ENCODE measurements at regions not wholly inside any gene's neighbourhood (a gene's known extent, or its start where the extent isn't known, plus 50 kb on each side); places are given as distances from the start of the nearest gene placed in this dataset.

DNA sequence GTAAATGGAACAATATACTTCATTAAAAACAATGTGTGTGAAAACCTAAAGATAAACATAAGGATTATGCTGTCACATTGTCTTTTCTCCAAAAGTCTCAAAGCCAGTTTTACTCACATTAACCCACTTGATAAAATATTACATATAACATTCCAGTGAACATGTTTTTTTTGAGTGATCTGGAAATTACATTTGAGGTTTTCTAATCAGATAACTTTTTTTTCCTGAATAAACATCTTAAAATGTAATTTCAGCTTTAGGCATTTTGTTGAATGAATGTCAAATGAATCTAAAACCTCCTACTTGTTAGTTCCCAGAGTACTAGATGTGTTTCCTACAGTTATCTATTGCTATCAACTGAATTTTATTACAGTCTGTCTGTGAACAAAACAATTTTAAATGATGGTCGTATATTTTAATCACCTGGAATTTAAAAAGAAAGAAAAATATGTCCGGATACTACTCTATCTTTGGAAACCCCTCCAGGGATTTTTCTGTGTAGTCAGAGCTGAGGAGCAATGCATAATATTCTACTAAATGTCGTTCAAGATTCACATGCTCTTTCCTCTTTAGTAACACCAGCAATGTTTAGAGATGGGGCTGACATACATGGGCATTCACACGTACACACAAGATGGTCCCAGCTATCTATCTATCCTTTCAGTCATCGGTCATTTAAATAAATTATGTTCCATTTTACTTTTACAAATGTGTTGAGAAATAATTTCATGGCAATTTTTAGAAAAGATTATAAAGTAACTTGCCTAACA lies 283.9 kb downstream of the KLF12 start:
- no peak for DNase-seq (ENCODE audit: low read depth in 2 of 2)

DNA sequence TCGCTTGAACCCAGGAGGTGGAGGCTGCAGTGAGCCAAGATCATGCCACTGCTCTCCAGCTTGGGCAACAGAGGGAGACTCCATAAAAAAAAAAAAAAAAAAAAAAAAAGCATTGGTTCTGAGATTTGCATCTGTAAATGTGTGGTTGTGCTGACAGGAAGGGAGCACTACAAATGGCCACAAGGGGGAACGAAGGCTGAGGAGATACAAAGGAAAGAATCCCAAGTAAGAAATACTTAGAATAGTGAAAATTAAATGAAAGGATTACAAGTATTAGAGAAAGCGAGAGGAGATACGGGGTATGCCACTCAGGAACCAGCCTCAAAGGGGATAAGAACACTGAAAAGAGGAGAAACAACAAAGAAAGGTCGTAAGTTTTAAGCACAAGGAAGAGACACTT lies 284.9 kb downstream of the KLF12 start:
- no peak for DNase-seq (ENCODE audit: low read depth in 2 of 2)

DNA sequence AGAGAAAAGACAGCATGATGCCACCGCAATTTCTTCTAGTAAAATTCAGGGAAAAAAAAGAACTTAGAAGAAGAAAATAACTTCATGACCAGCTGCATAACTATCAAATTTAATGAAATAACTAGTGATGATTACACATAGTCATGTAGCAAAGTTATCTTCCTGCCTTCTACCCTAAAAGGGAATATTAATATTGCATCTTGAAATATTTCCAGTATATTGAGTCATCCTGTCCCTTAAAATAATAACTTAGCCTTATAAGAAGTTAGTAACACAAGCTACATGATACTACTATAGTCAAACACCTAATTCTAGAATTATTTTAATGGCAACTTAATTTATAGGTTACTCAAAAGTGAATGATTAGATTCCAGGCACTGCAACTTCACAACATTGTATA lies 289.2 kb downstream of the KLF12 start:
- no peak for DNase-seq (ENCODE audit: low read depth in 2 of 2)

DNA sequence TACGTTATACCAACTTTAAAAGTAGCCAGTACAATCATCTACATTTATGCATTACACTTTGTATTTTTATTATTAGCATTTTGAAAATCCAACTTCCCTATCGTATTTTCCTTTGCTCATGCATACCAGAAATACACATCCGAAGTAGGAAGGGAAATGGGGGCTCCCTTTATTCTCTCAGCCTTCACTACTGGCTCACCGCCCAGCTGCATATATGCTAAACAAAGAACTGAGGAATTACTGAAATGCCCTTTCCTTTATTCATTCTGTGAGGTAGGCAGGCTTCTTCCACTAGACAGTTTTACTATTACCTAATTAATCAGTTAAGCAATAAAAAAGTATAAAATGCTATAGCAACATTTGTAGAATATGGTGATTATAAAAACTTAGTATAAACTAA lies 291.6 kb downstream of the KLF12 start:
- DNase-seq (ENCODE audit: low read depth in 2 of 2) = no peak

DNA sequence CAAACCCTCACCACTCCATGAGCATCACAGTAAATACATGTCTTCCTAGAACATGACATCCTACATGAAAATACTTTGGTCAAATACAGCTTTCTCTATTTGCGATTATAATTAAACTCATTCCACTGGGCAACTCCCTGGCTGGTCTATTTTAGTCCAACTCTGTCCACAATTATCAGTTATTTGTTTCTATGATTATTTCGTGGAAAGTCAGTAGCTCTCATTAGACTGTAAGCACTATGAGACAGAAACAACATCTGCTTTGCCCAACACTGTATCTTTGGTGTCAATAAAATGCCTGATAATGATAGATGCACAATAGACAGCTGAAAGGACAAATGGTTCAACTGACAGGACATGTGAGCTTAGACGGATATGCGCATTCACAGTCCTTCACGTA lies 292.0 kb downstream of the KLF12 start:
- DNase-seq (ENCODE audit: low read depth in 2 of 2) = no peak

DNA sequence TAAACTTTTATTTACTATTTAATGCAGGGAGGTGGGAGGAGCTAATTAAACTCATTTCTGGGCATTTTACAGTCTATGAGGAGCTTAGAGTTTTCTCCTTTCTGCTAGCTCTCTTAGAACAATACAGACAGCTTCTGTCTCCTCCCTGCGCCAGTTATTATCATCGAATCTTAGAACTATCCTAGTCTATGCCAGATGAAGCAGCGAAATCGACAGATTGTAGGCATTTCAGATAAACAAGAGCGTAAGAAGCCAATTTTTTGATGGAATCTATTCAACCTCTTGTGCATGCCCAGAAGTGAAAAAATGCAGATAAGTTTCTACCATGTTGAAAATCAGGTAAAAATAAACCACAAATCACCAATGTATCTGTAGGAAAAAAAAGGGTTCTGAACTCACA lies 297.1 kb downstream of the KLF12 start:
- DNase-seq (ENCODE audit: low read depth in 2 of 2) = no peak

DNA sequence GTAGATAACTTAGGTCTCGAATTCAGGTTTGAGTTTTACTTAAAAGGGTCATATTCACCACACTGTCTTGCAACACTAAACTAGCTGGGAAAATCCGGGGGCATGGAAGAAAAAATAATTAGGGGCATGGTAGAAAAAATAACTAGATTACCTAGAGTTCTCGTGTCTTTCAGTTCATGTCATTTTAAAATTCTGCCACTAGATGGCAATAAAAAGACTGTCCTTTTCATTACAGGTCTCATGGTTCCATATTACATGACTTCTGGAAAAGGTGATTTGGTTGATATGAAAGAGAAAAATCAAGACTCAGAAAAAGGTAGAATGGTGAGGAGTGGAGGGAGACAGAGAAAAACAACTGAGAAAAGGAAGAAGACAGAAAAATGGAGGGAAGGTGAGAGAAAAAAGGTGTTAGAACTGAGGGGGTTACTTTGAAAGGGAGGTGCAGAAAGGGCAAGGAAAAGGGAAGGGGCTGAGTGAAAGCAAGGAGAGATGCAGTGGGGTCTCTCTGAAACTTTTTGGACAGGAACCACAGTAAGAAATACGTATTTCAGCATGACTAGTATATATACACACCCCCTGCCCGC lies 299.0 kb downstream of the KLF12 start:
- no peak for DNase-seq (ENCODE audit: low read depth in 2 of 2)

DNA sequence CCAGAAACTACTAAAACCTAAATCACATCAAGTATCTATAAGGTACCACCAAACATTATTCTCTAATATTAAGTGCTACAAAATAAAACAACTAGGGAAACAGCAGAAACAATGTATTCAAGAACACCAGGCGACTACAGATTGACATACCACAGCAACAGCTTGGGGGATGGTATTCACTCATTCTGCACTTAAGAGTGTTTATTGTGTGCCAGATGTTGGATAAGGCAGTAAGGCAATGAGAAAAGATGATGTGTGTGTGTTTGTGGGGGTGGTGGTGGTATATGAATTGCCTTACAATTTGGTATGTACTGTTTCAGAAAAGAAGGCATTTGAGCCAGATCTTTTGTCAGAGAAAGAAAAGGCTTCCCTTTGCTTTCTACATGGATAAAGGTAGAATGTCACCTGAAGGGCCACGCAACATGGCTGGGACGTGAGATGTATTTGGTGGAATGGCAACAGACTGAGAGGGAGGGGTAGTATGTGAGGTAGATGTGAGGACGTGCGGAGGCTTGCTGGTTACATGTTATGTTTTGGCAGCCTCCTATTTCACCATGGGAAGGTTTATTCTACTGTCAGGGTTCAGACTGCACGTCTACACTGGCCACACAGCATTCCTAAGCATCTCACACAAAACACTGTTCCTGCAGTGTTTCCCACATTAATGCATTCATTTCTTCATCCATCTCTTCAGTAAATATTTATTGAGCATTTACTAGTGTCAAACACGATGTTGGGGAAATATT lies 300.7 kb downstream of the KLF12 start:
- no peak for DNase-seq (ENCODE audit: low read depth in 2 of 2)

DNA sequence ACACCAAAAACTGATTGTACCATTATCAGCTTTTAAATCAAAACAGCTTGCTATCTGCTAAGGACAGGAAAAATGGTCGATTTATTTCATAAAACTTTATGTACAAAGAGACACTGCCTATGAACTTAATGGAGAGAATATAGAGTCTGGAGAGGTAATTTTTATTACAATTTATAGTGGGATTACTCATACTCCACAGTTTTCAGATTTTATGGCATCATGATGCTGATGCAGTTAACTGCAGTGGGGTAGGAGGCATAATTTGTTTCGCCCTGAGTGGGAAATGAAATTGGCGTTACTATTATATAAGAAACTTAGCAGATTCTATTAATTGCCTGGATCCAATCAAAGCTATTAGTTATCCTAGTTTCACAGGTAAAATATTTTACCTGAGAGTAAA lies 301.4 kb downstream of the KLF12 start:
- no peak for DNase-seq (ENCODE audit: low read depth in 2 of 2)

DNA sequence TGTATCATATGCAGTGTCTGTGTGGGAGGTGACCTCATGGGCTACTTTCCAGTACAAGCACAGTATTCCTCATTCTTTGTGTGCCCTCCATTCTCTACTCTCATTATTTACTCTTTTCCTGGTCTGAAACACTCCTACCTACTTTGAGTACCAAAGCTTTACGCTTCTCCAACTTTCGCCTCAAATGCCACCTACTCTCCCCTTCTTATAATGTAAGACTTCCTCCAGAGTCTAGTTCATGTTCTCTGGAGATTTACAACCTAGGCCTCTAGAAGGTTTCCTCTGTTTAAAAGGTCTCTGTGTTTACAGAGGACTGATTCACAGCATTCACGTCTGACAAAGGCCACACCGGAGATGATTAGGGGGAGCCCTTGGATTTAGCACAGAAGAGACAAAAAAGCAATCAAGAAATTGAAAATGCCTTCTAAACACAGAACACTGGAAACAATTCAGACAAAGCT lies 302.0 kb downstream of the KLF12 start:
- no peak for DNase-seq (ENCODE audit: low read depth in 2 of 2)

DNA sequence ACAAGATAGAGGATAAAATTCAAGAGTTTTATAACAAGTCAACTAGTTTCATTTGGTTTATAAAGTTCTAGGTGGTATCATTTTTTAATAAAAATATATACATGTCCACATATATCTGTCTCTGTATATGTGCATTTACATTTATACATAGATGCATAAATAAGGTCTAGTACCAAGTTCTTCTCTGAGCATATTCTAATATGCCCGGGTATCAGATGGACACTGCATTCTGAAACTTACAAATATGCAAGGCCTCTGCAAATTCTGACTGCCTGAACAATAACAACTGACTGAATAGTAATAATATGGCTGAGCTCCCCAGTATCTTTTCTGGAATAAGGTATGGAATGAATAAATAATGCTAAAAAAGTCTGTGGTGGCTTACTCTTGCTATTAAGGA lies 304.8 kb downstream of the KLF12 start:
- no peak for DNase-seq (ENCODE audit: low read depth in 2 of 2)

DNA sequence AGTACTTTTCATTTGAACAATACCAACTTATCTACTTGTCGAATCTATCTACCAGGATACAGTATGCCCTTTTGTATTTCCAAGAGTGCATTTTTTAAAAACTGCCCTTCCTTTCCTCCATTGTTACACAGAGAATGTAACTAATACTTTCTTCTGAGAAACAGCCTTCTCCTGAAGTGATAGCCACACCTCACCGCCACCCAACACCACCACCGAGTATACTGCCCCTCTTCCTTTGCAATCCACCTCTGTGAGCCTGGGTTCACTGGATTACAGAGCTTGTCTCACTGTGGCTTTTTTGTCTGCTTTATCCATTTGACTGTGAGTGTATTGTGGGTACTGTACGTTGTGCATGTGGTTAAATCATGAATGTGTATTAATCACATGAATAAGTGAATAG lies 305.4 kb downstream of the KLF12 start:
- DNase-seq (ENCODE audit: low read depth in 2 of 2) = no peak

DNA sequence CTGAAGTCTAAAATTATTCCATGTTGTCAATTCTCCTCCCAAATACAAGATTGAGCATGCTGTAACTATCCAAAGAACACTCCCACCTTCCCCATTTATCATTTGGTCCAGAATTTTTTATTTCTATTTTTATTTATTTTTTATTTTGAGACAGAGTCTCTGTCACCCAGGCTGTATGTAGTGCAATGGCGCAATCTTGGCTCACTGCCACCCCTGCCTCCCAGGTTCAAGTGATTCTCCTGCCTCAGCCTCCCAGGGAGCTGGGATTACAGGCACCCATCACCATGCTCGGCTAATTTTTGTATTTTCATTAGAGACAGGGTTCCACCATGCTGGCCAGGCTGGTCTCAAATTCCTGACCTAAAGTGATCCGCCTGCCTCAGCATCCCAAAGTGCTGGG lies 306.8 kb downstream of the KLF12 start:
- DNase-seq (ENCODE audit: low read depth in 2 of 2) = no peak

DNA sequence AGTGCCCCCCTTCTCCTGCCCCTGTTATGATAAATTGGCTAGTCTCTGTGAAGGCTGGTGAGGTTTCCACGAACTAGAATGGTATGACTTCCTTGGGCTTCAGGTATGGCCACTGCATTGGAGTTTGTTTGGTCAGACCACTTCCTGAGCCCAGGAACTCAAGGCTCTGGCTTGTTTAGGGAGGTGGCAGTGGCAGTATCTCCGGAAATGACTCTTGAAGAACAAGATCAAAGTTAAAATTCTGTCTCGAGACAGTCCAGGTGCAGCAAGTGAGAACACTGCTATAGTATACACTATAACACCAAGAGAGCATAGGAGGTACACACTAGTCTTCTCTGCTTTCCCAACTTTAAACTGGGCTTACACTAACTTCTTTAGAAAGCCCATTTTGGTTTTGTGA lies 309.1 kb downstream of the KLF12 start:
- no peak for DNase-seq (ENCODE audit: low read depth in 2 of 2)

DNA sequence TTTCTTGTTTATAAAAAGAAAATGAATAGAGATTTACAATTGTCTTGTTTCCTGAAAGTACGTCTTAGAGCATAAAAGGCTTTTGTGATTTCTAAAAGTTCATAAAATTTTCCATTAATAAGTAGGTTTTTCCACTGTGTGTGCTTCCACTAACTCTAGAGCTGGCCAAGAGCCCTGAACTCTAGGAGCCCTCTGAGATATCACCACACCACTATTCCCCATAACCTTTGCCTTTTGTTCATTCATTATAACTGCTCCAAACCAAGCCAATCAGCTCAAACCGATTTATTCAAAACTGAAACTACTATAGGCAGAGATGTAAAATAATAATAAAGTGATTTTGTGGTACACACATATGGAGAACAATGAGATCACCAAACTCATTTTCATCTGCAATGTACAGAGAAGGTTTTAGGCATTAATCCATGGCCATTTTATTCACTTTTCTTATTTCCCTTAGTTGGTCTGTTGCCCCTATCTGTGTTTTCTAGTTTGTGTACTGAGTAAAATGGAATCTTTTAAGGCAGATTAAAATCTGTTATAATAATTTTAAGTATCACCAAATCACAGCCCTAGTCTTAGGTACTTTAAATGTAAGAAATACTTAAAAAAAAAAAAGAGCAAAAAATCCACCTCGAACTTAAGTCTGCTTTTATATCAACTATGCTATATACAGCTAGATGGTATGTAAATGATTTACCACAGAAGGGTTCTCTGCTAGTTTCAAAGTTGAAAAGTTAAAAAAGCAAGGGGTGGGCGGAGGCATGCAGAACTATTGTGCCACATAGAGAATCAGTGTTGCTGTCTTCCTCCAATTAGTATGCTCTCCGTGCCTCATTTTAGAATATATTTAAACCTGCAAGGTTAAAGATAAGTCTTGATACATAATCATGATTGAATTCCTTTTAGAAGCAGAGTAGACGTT lies 311.3 kb downstream of the KLF12 start:
- DNase-seq (ENCODE audit: low read depth in 2 of 2) = no peak

DNA sequence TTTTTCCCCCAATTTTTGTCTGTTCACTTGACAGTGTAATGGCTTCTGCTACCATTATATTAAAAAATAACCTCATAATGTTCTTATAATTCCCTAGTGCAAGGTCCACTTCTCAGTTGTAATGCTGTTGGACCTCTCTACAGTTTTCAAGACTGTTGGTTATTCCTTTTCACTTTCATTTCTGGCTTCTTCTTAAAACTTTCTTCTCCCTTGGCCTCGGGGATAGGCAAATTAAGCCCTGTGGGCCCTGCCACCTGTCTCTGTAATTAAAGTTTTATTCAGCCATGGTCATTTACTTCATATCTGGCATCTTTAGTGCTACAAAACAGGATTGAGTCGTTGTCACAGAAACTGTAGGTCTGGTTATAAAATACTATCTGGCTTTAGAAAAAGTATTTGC lies 313.5 kb downstream of the KLF12 start:
- no peak for DNase-seq (ENCODE audit: low read depth in 2 of 2)

DNA sequence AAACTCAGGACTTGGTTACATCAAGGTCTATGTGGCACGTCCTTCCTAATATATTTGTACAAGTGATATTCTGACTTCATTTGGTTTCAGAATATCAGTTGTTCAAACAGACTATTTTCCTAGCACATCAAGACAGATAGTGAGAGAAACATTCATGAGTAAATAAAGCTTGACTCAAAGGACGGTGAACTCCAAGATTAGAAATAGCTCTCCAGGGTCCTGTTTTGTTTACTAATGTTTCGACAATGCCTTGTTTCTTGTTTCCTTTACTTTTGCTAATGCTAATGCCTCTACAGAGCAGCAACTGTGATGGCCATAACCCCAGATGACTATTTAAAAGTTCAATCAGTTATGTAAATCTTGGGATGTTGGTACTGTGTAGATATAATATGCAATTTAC lies 313.9 kb downstream of the KLF12 start:
- DNase-seq (ENCODE audit: low read depth in 2 of 2) = no peak

DNA sequence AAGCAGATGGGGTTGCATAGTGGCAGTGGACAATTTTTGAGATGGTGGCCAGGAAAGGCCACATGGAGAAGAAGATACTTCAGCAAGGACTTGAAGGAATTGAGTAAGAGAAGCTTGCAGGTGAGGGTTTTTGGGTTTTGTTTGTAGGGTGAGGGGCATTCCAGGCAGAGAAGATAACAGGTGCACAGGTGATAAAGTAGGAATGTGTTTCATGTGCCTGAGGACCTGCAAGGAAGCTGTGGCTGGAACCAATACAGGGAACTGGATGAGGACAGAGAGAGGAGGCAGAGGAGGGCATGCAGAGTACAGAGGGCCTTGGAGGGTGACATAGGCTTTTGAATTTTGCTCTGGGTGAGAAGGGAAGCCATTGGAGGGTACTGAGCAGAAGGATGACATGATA lies 314.5 kb downstream of the KLF12 start:
- DNase-seq (ENCODE audit: low read depth in 2 of 2) = no peak

DNA sequence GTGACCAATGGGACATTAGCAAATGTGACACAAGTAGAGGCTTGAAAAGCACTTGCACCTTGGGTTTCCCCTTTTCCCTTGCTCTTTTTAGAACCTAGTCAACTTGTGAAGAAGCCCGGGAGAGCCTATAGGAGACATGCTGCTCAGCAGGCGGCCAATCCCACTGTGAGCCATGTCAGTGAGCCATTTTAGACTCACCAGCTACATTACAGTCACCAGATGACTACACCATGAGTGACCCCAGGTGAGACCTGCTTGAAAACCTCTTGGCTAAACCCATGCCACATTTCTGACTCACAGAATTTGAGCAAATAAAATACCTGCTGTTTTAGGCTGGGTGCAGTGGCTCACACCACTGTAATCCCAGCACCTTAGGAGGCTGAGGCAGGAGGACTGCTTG lies 317.5 kb downstream of the KLF12 start:
- DNase-seq (ENCODE audit: low read depth in 2 of 2) = no peak

DNA sequence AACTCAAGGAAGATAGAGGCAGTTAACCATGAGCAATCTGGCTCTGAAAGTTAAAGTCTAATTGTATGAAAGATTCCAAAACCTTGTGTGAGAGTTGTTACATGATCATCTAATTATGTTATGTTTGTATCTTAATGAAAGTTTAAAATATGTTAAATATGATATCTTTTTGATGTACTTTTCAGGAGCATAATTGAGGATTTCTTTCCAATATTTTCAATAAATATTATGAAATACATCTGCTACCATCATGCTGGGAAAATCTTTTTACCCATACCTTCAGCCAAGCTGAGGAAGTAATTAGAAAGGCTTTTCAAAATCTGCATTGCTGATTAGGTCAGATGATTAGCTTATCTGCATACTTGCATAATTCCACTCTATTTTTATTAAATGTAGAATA lies 318.4 kb downstream of the KLF12 start:
- no peak for DNase-seq (ENCODE audit: low read depth in 2 of 2)

DNA sequence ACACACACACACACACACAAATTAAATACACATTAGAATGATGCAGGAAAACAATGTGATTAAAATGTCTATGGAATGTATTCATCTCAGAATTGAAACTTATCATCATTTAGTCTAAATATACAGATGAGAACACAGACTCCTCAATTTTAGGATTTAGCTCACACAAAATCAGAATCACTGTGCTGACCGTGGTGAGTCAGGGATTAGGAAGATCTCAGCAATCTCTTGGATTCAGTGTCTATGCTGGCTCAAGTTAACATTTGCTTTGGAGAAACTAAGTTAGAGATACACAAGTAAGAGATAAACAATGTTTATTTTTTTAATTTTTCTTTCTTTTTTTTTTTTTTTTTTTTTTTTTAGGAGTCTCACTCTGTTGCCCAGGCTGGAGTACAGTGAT lies 323.6 kb downstream of the KLF12 start:
- no peak for DNase-seq (ENCODE audit: low read depth in 2 of 2)

DNA sequence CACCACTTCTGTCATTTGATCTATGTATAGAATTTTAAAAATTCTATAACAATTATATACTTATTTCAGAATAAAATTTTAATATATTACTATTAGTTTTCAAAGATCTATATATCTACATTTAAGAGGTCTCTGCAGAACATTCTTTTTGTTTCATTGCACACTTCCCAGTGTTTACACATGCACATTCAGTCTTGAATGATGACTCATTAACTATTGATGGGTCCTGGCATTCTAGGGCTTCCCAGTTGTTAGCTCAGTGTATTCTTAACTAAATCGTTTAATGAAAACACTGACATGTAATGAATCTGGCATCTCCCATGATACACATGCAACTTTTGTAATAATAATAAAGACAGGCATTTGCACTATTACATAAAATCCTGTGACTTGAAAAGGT lies 324.6 kb downstream of the KLF12 start:
- DNase-seq (ENCODE audit: low read depth in 2 of 2) = no peak

Measured in activated CD8-positive, alpha-beta memory T cell treated with anti-CD3 and anti-CD28 coated beads for 4 hours (primary cell).